ENCODE measurements at regions not wholly inside any gene's neighbourhood (a gene's known extent, or its start where the extent isn't known, plus 50 kb on each side); places are given as distances from the start of the nearest gene placed in this dataset.
"Not testable (repeated sequence)": the region's sequence is repeated elsewhere in the genome, so short reads cannot be mapped to it uniquely, and the experiment has no call there.

DNA sequence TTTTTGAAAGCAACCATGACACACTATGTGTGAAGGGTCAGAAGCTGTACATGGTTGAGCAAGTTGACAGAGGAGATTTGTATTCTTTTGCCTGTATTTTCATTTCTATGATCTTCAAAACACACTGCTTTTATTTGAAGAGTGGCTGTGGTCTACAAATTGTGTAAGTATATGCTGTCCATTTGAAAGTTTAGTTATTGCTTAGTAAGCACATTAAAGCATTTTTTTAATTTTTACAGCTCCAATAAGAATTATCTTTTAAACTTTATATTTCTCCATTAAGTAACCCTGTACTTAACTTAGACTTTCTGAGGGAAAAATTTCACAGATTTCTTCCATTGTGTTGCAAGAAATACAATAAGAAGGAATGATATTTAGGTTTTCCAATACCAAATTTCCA, 915.2 kb downstream of the SLC6A15 start:
- DNase-seq, result no peak

DNA sequence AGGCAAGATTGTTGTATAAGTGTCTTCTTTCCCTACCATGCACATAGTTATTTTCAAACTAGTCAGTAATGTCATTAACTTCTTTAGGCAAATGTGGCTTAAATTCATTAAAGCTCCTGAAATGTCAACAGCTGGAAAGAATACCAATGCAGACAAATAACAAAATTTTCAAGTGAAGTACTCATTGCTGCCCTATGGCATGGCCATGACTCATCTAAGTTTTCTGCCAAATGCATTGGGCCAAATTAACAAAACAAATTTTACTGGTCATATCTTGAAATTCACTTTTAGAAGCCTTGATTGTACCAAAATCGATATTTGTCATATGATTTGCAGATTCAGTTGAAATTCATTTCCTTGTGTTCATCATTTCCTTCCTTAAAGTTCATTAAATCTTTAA, 915.9 kb downstream of the SLC6A15 start:
- no peak for DNase-seq

DNA sequence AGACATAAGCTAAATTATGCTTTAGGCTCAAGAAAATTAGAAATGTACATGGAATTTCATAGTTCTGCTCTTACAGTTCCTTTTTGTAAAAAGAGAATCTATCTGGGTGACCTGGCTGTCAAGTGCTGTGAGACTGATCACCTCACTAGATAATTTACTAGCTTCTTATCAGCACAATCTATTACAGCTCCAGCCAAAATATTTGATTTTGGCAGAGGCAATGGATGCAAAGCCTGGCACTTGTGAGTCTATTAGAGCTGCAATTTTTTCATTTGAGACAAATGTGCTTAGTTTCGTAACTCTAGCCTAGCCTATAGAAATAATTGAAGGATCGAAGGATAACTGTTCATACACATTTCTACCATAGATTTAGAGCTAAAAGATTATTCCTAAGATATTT, 927.5 kb downstream of the SLC6A15 start:
- no peak for DNase-seq

DNA sequence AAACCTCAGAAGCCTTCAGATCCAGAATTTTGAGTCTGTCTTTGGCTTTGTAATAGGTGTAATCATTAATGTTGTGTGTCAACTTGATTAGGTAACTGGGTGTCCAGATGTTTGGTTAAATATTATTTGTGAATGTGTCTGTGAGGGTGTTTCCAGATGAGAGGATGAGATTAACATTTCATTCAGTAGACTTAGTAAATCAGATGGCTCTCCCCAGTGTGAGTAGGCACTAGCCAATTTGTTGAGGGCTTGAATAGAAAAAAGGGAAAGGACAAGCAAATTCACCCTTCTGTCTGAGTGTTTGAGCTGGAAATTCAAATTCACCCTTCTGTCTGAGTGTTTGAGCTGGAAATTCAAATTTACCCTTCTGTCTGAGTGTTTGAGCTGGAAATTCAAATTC, 932.2 kb downstream of the SLC6A15 start:
- DNase-seq, result no peak

GRCh38 chr12:83979785-83980184, 932.8 kb downstream of the SLC6A15 start:
- DNase-seq, result no peak

DNA sequence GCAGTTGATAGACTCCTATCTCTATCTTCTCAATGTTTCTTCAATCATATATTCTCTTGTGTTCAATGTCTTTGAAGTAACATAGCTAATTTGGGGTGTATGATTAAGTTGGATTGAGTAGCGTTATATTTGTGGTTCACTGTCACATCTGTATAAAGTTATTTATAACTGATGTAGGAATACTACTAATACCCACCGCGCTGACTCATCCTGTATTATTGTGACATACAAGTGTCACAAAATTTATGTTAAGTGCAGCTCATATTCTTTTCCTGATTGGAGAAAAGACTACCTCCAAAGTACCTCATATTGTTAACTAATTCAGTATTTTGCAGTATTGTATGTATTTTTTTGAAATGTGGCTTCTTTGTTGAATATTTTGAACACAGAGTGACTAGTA, 940.8 kb downstream of the SLC6A15 start:
- DNase-seq, result no peak

DNA sequence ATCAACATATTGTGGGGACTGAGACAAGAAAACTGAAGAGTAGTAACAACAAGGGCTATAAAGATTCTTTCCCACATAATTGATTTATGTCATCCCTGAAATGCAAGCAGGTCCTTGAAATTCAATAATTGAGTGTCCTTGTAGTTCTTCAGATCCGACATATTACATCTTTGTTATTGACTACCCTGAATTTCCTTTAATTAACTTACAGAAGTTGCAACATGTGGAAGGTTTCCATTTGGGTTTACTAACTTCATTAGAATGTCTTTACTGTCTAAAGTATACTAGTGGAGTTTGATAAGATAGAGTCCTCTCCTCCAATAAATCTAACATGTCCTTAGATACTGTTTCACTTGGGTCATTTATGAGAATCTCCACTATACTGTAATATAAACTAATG, 951.8 kb downstream of the SLC6A15 start:
- no peak for DNase-seq

- no peak for DNase-seq
Measured at GRCh38 chr12:83958997-83959396, 953.6 kb downstream of the SLC6A15 start.

GRCh38 chr12:83954956-83955601, 957.5 kb downstream of the SLC6A15 start:
- DNase-seq, result no peak

DNA sequence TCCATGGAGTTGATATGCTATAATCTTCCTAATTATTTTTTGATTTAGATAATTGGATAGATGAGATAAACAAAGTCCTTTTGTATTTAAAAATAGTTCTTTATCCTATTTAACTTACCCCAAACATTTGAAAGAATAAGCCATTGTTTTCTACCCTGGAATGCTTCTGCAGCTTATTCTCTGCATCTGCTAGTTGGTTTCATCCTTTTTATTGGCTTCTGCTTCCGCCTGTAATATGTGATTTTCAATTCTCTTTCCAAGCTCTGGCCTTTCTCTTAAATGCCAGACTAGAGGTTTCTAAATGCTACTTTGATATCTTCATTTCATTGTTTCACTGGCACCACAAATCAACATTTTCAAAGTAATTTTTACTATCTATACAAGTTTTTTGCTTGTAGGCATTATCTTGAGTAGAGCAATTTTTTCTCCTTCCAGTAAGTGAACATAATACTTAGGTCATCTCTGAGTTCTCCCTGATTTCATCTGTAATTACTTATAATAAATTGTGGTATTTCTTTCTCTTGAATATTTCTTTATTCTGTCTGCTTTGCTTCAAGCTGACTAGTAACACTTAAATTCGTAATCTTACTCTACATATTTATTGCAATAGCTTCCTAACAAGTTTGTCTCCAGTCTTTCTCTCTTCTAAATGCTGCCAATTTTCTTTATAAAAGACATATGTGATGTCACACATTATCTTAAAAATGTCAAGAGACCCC, 958.4 kb downstream of the SLC6A15 start:
- no peak for DNase-seq

- no peak for DNase-seq
Measured at GRCh38 chr12:83945871-83946270, 966.7 kb downstream of the SLC6A15 start.

DNA sequence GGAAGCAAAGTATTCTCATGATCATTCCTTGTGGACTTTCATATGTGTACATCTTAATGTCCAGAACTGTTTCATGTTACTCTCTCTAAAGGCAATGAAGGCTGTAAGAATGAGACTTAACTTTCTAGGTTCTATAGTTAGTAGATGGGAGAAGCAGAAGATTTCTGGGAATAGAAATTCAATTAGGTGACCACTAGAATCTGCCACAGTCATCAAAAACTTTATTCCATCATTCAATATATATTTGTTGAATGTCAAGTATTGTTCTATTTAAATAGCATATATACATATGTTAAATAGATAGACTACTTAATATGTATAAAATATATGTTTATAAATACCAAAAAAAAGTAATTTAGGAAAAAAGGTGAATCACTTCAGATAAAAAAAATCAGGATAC, 972.9 kb downstream of the SLC6A15 start:
- DNase-seq, result no peak

DNA sequence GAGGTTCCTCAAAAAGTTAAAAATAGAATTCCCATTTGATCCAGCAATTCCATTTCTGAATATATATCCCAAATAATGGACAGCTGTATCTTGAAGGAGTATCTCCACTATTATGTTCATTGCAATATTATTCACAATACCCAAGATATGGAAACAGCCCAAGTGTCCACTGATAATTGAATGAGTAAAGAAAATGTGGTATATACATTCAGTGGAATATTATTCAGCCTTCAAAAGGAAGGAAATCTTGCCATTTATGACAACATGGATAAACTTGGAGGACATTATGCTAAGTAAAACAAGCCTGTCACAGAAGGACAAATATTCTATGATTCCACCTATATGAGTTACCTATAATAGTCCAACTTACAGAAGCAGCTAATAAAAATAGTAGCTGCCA, 979.0 kb downstream of the SLC6A15 start:
- no peak for DNase-seq

DNA sequence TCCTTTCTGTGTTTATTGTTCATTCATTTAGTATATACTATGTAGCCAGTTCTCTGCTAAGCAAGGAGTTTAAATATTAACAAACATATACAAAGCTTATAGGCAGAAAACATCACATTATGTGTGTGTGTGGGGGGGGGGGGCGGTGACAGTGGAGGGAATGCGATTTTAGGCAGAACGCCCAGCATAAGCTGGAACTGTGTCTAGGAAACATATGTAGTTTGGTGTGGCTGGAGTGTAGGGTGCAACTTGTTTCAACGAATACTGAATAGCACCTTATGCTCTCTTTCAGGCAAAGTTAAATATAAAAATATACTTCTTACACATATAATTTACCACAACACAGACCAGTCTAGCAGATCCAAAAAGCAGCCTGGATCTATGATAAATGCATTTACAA, 980.6 kb downstream of the SLC6A15 start:
- no peak for DNase-seq

- DNase-seq, result no peak
Measured at GRCh38 chr12:83931451-83931850, 981.1 kb downstream of the SLC6A15 start.

- DNase-seq, result not testable (repeated sequence)
Measured at GRCh38 chr12:83929792-83930191, 982.8 kb downstream of the SLC6A15 start.

DNA sequence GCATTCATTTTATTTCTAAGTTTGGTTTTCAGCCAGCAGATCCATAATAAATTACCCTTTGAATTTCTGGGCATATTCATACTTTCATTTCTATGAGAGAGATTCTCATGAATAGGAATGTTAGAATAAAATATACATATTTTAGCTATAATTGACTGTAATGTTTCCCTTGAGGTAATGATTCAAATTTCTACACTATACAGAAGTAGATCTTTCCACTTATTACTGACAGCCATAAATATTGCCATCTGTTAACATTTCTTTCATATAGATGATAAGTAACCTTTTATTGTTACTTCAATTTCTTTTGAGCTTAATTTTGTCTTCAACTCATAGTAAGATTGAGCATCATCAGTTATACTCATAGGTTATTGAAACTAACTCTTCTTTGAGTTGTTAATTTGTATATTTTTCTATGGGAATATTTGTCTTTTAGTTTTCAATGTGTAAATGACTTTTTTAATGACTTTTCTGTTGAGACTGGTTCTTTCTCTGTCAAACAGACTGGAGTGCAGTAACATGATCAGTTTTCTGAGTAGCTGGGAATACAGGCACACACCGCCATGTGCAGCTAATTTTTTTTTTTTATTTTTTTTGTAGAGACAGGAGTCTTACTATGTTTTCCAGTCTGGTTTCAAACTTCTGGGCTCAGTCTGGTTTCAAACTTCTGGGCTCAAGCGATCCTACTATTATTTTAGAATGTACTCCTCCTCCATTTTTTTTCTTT, 991.6 kb downstream of the SLC6A15 start:
- no peak for DNase-seq

GRCh38 chr12:83919081-83919480, 993.5 kb downstream of the SLC6A15 start:
- no peak for DNase-seq

- no peak for DNase-seq
Measured at GRCh38 chr12:83904175-83904574, 1008.4 kb downstream of the SLC6A15 start.

DNA sequence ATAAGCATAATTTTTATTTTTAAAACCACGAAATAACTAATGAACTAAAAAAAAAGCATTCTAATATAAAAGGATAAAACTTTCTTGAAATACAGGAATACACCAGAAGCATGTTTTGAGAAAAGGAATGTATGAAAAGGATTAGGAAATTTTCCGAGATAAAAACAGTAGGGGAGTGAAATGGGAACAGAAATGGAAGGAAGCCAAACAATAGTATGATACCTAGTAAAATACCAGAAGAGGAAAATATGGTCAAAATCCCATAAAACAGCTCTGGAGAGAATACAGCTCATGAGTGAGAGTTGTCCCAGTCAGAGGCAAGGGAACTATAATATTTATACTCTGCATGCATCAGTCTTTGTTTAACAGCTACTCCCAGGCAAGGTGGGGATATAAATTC, 1016.2 kb downstream of the SLC6A15 start:
- no peak for DNase-seq

- no peak for DNase-seq
Measured at GRCh38 chr12:83893101-83893500, 1019.5 kb downstream of the SLC6A15 start.

- no peak for DNase-seq
Measured at GRCh38 chr12:83889745-83890144, 1022.9 kb downstream of the SLC6A15 start.

- no peak for DNase-seq
Measured at GRCh38 chr12:83886479-83886878, 1026.1 kb downstream of the SLC6A15 start.

- not testable (repeated sequence) for DNase-seq
Measured at GRCh38 chr12:83870921-83871599, 1041.5 kb downstream of the SLC6A15 start.
